Stimulated activated CD4-positive, alpha-beta T cell treated with anti-CD3 and anti-CD28 coated beads, Interleukin-15, amount 100 ng/mL, for 1 hour (primary cell): ENCODE measurements at regions not wholly inside any gene's neighbourhood (a gene's known extent, or its start where the extent isn't known, plus 50 kb on each side); places are given as distances from the start of the nearest gene placed in this dataset.
A peak's percentile ranks its signal among the peaks of the same experiment; 100 is the strongest.

Experiments used
- DNase-seq, 2 donors: peaks; one replicate each; pipeline ENCODE4 v3.0.0-alpha.2; 2020; ENCODE audit warnings: low read depth in 1 of 2, low spot score in 1 of 2

- DNase-seq, result no peak
These were observed 103.1 kb downstream of the RFLNA start for GRCh38 chr12:124397807-124398577.

DNA sequence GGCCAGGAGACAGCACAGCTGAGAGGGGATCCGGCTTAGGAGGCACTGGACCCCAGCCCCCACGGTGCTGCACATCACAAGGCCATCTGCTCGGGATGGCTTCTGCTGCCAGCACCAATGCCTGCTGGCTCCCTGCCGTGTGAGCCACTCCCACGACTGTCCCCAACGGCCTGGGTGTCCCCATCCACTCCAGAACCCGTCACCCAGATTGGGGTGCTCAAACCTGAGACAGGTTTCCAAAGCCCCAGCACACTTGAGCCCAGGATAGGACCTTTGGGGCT lies 102.4 kb downstream of the RFLNA start:
- no peak for DNase-seq

DNA sequence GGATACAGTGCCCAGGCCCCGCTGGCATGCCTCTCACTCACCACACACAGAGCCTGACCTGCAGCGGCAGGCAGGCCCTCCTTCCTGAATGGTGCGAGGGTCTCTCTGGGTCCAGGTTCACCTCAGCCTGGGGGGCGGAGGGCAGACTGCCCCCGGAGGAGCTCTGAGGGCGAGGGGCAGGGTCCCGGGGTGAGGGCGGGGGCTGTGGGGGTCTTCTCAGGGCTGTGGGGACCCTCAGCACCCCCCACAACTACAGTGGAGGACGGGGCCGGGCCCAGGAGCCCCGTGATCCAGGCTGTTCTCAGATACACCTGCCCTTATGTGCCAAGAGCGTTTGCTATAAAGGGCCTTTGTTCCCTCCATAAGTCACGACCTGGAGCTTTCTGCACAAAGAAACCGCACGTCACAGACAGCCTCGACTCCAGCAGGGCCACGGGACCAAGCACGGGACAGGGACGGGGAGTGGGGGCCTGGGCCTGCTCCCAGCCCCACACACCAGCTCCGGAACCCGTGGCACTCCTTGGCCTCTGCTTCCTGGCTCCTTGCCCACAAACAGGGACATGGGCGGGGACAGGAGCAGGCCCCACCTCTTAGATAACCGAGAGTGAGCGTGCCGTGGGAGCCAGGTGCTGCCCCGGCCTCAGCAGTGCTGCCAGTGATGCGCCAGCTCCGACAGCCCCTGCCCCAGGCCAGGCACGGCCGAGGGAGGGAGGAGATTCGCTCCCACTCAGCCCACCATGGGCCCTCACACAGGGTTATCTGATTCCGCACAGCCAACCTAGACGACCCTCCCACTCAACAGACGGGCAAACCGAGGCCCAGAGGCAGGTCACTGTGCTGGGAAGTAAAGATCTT lies 101.9 kb downstream of the RFLNA start:
- no peak for DNase-seq

DNA sequence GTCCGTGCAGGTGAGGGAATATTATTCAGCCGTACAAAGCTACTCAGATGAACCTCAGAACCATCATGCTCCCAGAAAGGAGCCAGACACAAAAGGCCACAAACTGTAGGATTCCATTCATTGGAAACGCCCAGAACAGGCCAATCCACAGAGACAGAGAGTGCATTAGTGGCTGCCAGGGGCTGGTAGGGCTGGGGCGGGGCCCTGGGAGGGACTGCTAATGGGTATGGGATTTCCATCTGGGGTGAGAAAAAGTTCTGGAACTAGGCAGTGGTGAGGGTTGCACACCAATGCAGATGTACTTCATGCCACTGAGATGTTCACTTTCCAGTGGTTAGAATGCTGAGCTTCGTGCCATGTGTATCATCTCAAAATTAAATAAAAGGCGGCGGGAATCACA lies 101.1 kb downstream of the RFLNA start:
- no peak for DNase-seq

- no peak for DNase-seq
These were observed 100.4 kb downstream of the RFLNA start for GRCh38 chr12:124395284-124395752.

DNA sequence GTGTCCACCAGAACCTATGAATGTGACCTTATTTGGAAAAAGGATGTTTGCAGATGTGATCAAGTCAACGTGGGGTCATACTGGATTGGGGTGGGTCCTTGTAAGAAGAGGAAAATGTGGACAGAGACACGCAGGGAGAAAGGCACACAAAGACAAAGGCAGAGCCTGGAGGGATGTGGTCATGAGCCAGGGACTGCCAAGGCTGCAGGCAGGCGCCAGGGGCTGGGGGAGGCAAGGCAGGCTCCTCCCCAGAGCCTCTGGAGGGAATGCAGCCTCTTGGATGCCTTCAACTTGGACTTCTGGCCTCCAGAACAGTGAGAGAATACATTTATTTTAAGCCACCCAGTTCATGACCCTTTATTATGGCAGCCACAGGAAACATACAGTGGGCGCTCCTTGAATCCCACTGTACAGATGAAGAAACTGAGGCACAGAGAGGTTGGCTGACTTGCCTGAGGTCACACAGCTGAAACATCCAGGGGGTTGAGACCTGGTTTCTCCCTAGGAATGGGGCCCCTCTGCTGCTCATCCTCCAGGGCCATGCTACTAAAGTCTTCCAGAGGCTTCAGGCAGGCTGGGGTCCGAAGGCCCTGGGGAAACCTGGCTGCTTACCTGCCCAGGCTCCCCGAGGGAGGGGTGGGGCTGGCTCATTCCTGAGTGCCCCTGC lies 99.7 kb downstream of the RFLNA start:
- DNase-seq, result no peak

DNA sequence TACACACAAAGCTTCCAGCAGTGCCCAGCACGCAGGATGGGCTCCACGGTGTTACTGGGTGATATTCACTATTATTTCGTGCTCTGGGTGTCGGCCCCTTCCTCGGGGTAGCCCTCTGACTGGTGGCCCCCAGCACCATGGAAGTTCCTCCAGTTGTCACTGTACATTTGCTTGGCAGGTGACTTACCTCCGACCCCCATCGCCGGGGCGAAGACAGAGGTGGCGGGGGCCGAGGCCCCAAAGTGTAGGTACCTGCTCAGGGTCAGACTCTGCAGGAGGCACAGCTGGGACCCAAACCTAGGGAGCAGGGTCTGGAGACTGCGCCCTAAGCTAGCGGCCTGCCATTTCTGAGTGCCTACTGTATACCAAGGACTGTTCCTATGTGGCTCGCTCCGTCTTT lies 98.9 kb downstream of the RFLNA start:
- DNase-seq, result no peak

- DNase-seq, result no peak
These were observed 98.5 kb downstream of the RFLNA start for GRCh38 chr12:124393414-124393790.

- no peak for DNase-seq
These were observed 97.9 kb downstream of the RFLNA start for GRCh38 chr12:124392667-124393413.

GRCh38 chr12:124392271-124392666 lies 97.4 kb downstream of the RFLNA start:
- DNase-seq, result no peak

- DNase-seq, result peak in 1 of 2 donors; percentile 39
These were observed 96.7 kb downstream of the RFLNA start for GRCh38 chr12:124391340-124392261.

DNA sequence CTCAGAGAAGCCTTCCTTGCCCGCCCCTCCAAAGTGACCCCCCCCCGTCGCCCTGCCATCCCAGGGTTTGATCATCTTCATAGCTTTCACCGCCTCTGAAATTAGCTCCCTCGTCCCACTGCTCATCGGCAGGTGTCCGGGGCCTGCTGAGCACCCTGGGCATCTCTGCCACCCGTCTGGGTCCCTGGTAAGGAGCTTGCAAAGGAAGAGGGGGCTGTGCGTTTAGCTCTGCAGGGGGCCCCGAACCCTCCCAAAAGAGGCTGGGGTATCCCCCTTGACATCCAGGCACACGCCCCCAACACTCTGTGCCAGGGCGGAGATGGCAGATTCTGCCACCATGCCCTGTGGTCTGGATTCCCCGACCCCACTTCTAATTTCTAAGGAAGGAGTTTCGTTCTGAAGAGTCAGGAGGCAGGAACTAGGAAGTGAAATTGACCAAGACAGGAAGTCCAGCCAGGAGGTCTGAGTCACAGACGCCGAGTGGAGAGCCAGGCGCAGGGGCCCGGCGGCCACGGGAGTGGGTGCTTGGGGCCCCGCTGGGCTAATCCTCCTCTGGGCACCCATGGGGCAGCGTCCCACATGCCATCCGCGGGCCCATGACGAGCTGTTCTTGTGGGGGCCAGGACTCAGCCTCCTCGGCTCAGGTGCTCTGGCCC lies 95.7 kb downstream of the RFLNA start:
- DNase-seq, result no peak

DNA sequence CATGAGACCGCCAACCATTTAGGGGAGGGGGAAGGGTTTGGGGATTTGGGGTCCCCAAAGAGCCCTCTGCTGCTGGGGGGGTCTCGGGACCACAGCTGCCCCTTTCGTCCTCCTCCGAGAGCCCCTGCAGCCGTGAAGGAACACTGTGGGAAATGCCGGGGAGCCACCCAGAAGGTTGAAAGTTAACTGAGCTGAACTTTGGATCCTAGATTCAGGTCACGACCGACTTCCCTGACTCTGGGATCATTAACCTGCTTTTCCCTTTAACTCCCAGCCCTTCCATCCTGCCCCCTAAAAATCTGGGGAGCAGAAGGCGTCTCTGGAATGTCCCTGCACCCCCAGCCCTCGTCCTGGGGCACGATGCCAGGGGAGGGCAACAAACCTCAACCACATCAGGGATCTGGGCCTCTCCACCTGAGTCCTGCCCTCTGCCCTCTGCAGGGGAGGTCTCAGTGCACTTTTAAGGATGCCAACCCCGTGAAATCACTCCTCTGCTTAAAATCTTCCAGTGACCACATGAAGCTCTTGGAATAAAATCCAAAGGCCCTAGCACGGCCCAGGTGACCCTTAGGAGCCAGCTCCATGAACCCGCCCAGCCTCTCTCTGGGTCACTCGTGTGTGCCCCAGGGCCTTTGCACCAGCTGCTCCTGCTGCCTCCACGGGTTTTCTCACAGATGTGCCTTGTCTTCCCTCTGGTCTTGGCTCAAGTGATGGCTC lies 95.0 kb downstream of the RFLNA start:
- no peak for DNase-seq

DNA sequence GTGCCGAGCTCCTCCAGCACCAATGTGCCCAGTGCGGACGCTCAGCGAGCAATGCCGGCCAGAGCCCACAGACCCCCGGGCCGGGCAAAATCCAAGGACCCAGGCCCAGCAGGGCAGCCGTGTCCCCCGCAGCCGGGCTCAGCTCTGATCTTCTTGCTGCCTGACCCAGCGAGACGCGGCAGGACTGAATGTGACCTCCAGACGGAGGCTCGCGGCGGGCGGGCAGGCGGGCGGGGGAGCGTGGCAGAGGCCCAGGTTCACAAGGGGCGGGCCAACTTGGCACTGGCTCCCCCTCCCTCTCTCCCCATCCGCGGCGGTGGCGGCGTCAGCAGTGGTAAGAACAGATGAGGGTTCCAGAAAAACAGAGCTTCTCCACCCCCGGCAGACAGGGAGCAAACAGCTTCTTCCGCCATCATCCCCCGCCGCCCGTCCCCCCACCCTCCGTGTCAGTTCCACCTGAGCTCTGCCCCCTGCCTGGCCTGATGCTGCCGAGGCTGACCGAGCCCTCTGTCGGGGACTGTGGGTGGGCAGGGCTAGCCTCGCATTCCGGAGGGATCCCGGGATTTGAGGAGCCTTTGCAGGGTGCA lies 94.3 kb downstream of the RFLNA start:
- DNase-seq, result peak; percentile 31 to 38

GRCh38 chr12:124388679-124389137 lies 93.8 kb downstream of the RFLNA start:
- DNase-seq, result peak; percentile 11 to 33

DNA sequence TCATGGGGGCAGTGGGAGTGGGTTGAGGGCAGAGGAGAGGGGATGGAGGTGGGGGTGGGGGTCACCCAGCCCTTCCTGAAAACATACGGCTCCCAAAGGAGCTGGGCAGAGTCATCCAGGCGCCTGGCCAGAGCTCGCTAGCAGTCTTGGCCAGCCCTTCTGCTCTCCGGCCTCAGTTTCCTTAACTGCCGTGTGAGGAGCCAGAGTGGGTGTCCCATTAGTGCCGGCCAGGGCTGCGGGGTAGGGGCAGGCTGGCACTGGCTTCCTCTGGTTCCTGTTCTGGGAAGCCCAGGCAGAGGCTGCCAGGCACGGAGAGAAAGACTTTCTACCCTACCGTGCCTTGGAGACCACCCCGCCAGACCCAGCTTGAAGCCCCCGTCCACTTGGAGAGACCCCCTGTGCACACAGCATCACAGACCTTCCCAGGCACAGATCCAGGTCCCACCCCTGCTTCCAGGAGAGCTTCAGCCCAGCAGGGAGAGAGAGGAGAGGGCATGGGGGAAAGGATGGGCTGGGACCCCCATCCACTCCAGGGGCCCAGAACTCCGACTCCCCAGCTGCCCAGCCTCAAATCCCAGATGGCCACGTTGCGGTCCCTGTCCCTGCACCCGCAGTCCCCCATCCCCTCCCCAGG lies 93.3 kb downstream of the RFLNA start:
- no peak for DNase-seq

- DNase-seq, result no peak
These were observed 92.6 kb downstream of the RFLNA start for GRCh38 chr12:124387528-124387911.
